HG03097 (cell line): ENCODE measurements at regions not wholly inside any gene's neighbourhood (a gene's known extent, or its start where the extent isn't known, plus 50 kb on each side); places are given as distances from the start of the nearest gene placed in this dataset.
"Not testable (repeated sequence)": the region's sequence is repeated elsewhere in the genome, so short reads cannot be mapped to it uniquely, and the experiment has no call there.

Experiments
- ATAC-seq: cut with Tn5 transposase; IDR thresholded peaks from one replicate; pipeline ENCODE4 v1.9.1; 2021; ENCODE audit not compliant: unreplicated experiment, low FRiP score

DNA sequence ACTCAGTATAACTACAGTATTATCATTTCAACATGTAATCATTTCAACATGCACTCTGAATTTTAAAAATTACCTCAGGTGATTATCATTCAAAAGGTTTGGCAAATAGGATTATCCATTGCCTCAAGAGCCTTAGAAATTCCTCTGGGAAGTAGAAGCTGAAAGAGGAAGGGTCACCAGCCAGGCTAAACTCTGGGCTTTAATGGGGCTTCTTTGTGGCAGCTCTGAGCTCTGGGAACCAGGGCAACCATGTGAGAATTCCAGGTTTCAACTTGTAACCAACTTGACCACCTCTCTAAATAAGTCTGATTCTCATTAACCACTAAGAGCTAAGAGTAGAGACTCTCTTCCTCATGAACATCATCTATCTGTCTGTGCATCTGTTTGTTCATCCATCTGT, 117.2 kb upstream of the MED14 start:
- no peak for ATAC-seq

DNA sequence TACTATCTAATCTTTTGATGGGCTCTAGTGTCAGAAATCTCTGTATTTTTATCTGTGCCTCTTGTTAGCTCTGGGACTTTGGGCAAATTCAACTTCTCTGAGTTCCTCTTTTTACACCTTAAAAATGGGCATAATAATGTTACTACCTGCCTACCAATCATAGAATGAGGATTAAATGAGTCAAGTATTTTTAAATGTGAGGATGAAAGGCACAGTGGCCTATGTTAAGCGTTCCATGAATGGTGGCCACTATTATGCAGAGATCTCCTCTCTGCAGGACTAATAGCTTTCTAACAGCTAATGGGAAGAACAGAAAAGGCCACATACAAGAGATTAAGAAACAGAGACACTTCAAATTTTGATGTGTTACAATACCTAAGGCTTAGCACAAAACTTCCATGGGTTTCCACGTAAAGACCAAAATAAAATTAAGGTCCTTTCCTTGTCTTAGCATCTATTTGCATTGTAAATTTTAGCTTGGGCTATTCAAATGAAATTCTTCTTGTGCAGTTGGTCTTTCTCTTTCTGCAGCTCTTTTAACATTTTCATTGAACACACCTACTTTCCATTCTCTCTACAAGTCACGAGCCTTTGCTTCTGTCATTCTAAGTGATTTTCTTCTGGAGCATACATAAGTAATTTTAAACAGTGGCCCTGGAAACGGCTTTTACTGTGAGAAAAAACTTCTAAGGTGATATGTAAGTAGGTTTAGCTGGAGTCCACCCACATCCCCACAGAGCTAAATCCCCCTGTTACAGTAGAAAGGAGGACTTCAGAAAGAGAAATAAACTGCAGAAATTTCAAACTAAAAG, 117.9 kb upstream of the MED14 start:
- no peak for ATAC-seq

DNA sequence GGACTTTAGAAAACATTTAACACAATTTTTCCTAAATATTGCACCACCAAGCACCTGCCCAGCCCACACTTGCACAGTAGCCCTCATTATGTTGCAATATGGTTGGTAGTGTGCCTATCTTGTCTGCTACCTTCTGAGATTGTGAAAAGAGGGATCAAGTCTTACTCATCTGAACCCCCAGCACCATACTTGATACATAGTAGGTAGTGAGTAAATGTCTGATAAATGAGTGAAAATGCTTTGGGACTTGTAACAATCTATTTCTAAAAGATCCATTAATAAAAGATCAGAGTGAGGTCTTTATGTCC, 118.4 kb upstream of the MED14 start:
- no peak for ATAC-seq

DNA sequence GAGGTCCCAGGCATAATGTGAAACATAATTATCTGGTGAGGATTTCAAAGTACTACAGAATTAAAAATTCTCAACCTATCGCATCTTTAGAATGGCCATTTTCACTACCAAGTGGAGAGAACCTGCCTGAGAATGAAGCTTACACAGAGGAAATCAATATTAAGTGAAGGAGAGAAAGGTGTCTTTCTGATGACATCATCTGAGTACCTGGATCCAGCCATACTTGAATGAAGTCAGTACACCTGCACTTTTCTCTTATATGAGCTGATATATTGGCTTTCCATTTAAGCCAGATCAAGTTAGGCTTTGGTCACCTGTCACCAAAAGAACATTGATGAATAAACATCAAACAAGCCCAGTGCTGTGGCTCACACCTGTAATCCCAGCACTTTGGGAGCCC, 118.9 kb upstream of the MED14 start:
- ATAC-seq = no peak

DNA sequence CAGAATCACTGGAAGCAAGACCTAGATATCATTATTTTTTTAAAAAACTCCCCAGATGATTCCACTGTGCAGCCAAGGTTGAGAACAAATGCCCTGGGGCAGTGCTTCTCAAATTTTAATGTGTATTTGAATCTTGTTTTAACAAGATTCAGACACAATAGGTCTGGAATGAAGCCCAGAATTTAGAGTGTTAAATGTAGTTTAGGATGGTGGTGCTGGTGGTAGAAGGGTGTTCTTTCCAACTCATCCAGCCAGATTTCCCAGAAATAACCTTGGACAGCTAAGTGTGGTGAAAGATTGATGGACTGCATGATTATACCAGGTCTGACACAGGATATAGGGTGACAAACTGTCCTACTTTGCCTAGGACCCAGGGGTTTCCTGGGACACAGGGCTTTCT, 120.1 kb upstream of the MED14 start:
- ATAC-seq = no peak

DNA sequence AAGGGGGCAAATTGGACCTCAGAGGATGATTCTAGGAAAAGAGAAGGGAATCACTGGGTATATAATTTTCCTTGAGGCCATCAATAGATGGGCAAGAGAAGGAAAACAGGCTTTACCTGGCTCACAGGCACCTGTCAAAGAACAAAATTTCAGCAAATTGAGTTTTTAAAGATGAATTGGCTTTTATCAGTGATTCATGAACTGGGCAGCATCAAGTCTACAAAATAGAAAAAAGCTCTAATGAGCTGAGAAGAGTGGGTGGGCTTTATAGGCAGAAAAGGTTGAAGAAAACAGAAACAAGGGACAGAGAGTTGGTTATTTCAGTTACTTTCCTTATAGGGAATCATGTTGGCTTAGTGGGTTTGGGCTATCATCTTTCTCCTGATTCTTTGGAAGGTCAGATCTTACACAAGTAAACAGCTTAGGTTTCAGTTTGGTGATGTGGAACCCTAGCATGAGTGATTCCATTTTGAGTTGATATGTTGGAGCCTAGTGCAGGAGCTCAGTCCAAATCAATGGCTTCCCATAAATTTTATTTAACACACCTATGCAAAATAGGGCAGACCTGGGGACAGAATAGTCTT, 120.7 kb upstream of the MED14 start:
- ATAC-seq = no peak

DNA sequence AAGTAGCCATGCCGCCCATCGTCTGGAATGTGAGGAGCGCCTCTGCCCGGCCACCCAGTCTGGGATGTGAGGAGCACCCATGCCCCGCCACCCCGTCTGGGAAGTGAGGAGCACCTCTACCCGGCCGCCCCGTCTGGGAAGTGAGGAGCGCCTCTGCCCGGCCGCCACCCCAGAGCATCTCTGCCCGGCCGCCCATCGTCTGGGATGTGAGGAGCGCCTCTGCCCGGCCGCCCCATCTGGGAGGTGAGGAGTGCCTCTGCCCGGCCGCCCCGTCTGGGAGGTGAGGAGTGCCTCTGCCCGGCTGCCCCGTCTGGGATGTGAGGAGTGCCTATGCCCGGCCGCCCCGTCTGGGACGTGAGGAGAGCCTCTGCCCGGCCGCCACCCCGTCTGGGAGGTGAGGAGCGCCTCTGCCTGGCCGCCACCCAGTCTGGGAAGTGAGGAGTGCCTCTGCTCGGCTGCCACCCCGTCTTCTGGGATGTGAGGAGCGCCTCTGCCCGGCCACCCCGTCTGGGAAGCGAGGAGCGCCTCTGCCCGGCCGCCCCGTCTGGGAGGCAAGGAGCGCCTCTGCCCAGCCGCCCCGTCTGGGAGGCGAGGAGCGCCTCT, 126.7 kb upstream of the MED14 start:
- not testable (repeated sequence) for ATAC-seq

DNA sequence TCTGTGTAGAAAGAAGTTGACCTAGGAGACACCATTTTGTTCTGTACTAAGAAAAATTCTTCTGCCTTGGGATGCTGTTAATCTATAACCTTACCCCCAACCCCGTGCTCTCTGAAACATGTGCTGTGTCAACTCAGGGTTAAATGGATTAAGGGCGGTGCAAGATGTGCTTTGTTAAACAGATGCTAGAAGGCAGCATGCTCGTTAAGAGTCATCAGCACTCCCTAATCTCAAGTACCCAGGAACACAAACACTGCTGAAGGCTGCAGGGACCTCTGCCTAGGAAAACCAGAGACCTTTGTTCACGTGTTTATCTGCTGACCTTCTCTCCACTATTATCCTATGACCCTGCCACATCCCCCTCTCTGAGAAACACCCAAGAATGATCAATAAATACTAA, 127.9 kb upstream of the MED14 start:
- not testable (repeated sequence) for ATAC-seq

DNA sequence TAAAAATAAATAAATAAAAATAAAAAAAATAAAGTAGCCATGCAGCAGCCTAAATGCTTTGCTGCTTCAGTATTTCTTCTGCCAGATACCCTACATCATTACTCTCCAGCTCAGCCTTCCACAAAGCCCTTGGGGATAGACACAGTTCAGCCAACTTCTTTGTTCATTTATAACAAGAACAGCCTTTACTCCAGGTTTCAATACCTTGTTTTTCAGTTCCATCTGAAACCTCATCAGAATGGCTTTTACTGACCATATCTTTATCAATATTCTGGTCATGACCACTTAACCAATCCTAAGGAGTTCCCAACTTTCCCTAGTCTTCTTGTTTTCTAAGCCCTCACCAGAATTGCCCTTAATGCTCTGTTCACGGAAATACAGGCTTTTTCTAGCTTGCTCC, 128.3 kb upstream of the MED14 start:
- no peak for ATAC-seq

DNA sequence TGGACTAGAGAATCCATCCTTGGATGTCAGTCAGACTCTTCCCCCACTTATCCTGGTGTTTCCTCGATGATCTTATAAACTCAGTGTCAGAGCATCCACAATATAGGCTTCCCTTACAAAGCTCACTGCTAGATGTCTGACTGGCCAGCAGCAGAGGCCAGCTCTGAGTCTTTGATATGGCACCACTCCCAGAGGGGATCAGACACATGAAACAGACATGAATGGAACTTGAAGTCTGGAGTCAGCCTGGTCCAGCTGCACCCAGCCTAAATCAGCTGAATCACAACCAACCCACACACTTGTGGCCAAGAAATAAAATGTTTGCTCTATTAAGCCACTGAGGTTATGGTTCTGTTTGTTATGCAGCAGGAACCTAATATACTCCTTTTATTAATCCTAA, 129.6 kb upstream of the MED14 start:
- ATAC-seq = no peak

DNA sequence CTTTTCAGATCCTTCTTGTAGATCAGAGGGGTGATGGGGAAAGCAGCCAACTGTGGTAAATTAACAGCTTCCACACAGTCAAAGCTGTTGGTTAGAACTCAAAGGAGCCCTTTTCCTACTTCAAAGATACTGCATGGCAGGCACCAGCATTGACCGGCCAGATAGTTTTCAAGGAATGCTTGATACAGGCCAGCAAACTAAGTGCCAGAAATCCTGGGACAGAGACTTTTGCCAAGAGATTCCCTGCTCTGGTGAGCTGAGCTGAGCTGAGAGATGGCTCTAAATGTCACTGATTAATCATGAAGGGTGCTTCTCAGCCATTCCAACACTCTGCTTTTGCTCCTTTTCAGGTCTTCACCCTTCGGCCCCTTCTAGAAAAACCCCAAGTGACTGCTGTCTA, 131.6 kb upstream of the MED14 start:
- no peak for ATAC-seq

DNA sequence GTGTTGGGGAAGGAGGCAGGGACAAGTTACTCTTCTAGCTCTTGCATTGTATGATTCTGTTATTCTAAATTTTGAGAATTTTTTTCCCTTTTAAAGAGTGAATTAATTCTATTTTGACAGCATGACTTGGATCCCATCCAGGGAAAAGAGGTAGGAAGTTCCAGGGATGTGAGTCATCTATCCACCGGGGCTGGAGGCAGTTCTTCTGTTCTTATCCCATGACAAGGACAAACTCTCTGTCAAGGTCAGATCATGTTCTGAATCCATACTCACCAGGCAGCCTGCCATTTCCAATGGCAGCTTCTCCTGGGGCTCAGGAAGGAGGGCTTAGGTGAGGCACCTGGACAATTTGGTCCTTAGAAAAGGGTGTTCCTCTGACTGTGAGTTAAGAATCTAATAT, 132.0 kb upstream of the MED14 start:
- no peak for ATAC-seq

DNA sequence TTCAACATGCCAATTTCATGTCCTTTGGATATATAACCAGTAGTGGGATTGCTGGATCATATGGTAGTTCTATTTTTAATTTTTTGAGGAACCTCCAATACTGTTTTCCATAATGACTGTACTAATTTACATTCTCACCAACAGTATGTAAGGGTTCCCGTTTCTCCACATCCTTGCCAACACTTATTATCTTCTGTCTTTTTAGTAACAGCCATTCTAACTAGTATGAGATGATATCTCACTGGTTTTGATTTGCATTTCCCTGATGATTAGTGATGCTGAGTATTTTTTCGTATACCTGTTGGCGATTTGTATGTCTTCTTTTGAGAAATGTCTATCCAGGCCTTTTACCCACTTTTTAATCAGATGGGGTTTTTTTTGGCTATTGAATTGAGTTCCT, 133.5 kb upstream of the MED14 start:
- no peak for ATAC-seq

DNA sequence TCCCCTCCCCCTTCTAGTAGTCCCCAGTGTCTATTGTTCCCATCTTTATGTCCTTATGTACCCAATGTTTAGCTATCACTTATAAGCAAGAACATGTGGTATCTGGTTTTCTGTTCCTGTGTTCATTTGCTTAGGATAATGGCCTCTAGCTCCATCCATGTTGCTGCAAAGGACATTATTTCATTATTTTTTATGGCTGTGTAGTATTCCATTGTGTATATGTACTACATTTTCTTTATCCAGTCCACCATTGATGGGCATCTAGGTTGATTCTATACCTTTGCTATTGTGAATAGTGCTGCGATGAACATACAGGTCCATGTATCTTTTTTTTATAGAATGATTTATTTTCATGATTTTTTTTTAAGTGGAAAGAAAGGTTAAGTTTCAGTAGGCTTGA, 135.6 kb upstream of the MED14 start:
- not testable (repeated sequence) for ATAC-seq

DNA sequence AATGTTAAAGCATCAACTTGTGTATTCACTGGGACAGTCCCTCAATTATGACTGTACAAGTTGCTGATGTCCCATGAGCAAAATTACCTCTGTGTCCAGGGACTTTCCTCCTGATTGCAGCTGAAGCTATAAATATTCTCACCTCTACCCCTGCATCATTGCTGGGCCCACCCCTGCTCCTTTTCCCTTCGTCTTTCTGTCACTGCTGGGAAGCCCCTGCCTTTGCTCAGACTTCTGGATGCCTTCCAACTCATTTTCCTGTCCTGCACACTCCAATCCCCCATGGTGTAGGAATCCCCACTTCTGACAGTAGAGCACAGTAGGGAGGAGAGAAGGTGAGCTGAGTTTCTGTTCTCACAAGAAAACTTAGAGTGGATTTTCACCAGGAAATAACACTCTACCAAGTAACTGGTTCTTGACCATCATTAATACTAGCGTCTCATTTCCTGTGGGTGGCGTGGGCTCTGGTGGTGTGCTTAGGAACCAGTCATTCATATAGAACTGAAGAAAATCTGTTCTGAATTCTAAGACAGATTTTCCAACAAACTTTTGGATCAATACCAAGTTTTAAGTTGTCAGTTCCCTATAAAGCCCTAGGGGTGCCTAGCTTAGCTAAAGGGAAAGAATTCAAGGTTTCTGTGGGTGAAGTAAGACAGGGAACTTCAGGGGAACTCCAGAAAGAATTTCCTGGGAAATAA, 136.2 kb upstream of the MED14 start:
- ATAC-seq = peak; percentile 73

DNA sequence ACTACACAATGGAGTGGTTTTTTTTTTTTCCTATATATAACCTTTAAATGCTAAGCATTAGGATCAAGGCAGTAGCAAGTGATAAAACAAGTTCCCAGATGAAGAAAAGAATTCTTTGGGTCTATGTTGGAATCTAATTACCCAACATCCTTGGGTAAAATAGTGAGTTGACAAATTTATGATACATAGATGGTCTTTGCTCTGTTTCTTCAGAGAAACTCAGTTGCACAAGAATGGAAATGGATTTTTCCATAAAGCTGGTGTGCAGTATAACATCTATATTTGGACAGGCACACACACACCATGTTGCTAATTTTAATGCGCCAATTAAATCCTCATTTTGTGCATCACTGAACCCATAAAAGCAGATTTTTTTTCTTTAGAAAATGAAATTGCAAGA, 137.0 kb upstream of the MED14 start:
- ATAC-seq = no peak

DNA sequence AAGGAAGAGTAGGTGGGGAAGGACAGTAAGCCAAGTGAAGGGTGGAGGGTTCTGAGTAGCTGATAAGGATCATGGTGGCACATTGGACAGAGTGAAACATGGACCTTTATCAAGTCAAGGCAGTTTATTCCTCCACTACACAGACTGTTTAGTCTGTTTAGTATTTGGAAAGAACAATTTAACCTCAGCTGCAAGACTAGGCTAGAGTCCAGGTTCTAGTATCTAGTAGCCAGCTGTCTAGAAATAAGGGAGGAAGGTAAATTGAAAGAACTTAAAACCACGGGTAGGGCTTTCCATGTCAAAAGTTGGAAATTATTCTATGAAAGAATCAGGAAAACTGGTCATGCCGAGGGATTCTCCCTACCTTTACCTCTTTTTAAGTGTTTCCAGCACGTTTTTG, 140.1 kb upstream of the MED14 start:
- no peak for ATAC-seq

DNA sequence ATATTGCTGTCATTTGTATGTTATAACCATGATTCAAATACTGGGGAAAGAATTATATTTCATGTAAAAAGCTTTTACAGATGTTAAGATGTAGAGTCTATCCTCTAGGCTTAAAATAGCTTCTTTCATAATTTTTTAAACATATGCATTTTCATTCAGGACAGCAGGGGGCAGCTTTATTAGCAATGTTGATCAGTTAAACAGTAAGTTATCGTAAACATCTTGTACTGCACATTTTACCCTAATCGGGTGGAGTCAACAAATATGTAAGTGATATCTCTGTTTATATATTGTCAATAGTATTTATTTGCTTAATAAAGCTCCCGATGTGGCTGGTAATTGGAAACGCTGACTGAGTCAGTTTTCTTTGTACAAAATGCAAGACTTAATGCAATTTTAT, 142.5 kb upstream of the MED14 start:
- no peak for ATAC-seq

DNA sequence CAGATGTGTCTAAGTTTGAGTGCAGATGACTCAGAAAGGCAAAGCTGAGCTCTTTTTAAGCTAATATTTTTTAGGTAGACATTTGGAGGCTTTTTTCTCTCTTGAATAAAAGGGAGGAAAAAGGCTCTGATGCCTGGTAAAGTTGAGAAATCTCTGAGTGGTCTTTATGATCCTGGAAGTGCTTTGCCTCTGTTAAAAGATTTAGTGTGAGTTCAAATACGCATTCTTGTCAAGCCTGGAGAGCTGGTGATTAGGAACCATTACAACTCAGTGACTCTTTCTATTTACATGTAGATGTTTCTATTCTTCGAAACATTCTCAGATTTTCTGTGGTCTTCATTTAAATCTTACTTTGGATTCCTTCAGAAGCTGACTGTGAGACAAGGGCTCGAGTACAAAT, 143.4 kb upstream of the MED14 start:
- no peak for ATAC-seq

DNA sequence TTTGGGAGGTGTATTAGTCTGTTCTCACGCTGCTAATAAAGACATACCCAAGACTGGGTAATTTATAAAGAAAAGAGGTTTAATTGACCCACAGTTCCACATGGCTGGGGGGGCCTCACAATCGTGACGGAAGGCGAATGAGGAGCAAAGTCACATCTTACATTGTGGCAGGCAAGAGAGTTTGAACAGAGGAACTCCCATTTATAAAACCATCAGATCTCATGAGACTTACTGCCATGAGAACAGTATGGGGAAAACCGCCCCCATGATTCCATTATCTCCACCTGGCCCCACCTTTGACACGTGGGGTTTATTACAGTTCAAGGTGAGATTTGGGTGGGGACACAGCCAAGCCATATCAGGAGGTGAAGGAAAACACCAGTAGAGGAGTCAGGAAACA, 143.8 kb upstream of the MED14 start:
- not testable (repeated sequence) for ATAC-seq

DNA sequence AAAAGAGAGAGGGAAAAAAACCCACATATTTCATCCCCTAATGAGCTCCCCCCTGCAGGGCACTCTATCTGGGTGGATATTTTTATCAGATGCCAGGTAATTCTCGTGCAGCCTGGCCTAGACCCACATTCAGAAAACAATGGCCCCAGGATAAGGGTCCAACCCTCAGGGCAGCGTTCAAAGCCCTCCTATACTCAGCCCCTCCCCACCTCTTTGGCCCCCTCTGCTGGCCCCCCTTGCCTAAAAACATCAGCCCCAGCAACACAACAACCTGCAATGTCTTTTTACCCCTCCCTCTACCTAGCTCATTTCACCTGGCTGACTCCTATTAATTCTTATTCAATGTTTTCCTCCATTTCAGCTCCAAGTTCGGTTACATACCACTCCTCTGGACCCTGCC, 145.4 kb upstream of the MED14 start:
- no peak for ATAC-seq
